GM19395 (cell line): ENCODE measurements at regions not wholly inside any gene's neighbourhood (a gene's known extent, or its start where the extent isn't known, plus 50 kb on each side); places are given as distances from the start of the nearest gene placed in this dataset.

Experiments
- ATAC-seq: cut with Tn5 transposase; IDR thresholded peaks from one replicate; pipeline ENCODE4 v1.9.1; 2021; ENCODE audit warnings: mild to moderate bottlenecking, moderate library complexity; ENCODE audit not compliant: unreplicated experiment

GRCh38 chr2:14220101-14220500 is 412.4 kb upstream of the LRATD1 start:
- ATAC-seq: no peak

- ATAC-seq: no peak
Observed at GRCh38 chr2:14221466-14221865, 411.1 kb upstream of the LRATD1 start.

GRCh38 chr2:14223576-14223975 is 408.9 kb upstream of the LRATD1 start:
- no peak for ATAC-seq

- no peak for ATAC-seq
Observed at GRCh38 chr2:14231391-14231898, 401.1 kb upstream of the LRATD1 start.

GRCh38 chr2:14232217-14232616 is 400.3 kb upstream of the LRATD1 start:
- ATAC-seq: no peak

GRCh38 chr2:14234911-14235310 is 397.6 kb upstream of the LRATD1 start:
- no peak for ATAC-seq

GRCh38 chr2:14235667-14236066 is 396.9 kb upstream of the LRATD1 start:
- ATAC-seq: no peak

GRCh38 chr2:14237902-14238301 is 394.6 kb upstream of the LRATD1 start:
- no peak for ATAC-seq

GRCh38 chr2:14239605-14240004 is 392.9 kb upstream of the LRATD1 start:
- no peak for ATAC-seq

- no peak for ATAC-seq
Observed at GRCh38 chr2:14240868-14241267, 391.6 kb upstream of the LRATD1 start.

GRCh38 chr2:14245901-14246300 is 386.6 kb upstream of the LRATD1 start:
- no peak for ATAC-seq

- ATAC-seq: no peak
Observed at GRCh38 chr2:14255135-14255820, 377.2 kb upstream of the LRATD1 start.

GRCh38 chr2:14256890-14257289 is 375.6 kb upstream of the LRATD1 start:
- no peak for ATAC-seq

- ATAC-seq: no peak
Observed at GRCh38 chr2:14257801-14258507, 374.6 kb upstream of the LRATD1 start.

- ATAC-seq: no peak
Observed at GRCh38 chr2:14261771-14262170, 370.7 kb upstream of the LRATD1 start.

GRCh38 chr2:14263053-14263452 is 369.5 kb upstream of the LRATD1 start:
- ATAC-seq: no peak

- ATAC-seq: no peak
Observed at GRCh38 chr2:14270036-14270582, 362.4 kb upstream of the LRATD1 start.

- ATAC-seq: no peak
Observed at GRCh38 chr2:14272396-14273075, 360.0 kb upstream of the LRATD1 start.

- no peak for ATAC-seq
Observed at GRCh38 chr2:14273650-14274049, 358.9 kb upstream of the LRATD1 start.

GRCh38 chr2:14284244-14284643 is 348.3 kb upstream of the LRATD1 start:
- no peak for ATAC-seq

GRCh38 chr2:14285812-14286211 is 346.7 kb upstream of the LRATD1 start:
- no peak for ATAC-seq

- no peak for ATAC-seq
Observed at GRCh38 chr2:14288016-14288415, 344.5 kb upstream of the LRATD1 start.
